Stomach (tissue), 8 donors: ENCODE measurements at regions not wholly inside any gene's neighbourhood (a gene's known extent, or its start where the extent isn't known, plus 50 kb on each side); places are given as distances from the start of the nearest gene placed in this dataset.

Experiments used
- DNase-seq, 2 donors: peaks; one replicate each; pipeline versions ENCODE4 v3.0.0 to v3.0.0-alpha.2; 2013 to 2019
- H3K27ac ChIP-seq, 5 donors: fragments of 200-600 bp in 4 of 5; sonication (generic) in 4 of 5; one replicate each; pipeline ENCODE4 v1.5.1; 2013 to 2019; ENCODE audit warnings: mild to moderate bottlenecking in 1 of 5, moderate library complexity in 1 of 5
- H3K27me3 ChIP-seq, 3 donors: fragments of 200-600 bp; sonication (generic); one replicate each; pipeline ENCODE4 v1.5.1; 2017 to 2019; ENCODE audit warnings: mixed run types in 1 of 3
- H3K36me3 ChIP-seq, 4 donors: fragments of 200-600 bp; sonication (generic); 1 replicate in 3 of 4; 2 replicates in 1 of 4; pipeline ENCODE4 v1.5.1; 2016 to 2019
- H3K4me1 ChIP-seq, 4 donors: fragments of 200-600 bp; sonication (generic); one replicate each; pipeline ENCODE4 v1.5.1; 2016 to 2019
- H3K4me3 ChIP-seq, 4 donors: fragments of 200-600 bp; sonication (generic) in 3 of 4; one replicate each; pipeline ENCODE4 v1.5.1; 2016 to 2019; ENCODE audit warnings: mild to moderate bottlenecking in 1 of 4
- H3K9me3 ChIP-seq, 4 donors: fragments of 200-600 bp; sonication (generic); one replicate each; pipeline ENCODE4 v1.5.1; 2016 to 2019
- CTCF ChIP-seq, 7 experiments: fragments of 450-650 bp in 4 of 7; fragments of 200-600 bp in 3 of 7; sonication (generic) in 3 of 7; IDR thresholded peaks; one replicate each; pipeline ENCODE4 v1.5.1; 2016 to 2019; ENCODE audit warnings: antibody characterized with exemption in 7 of 7, control low read depth in 2 of 7, mild to moderate bottlenecking in 1 of 7
- EP300 ChIP-seq: sonication (generic); formaldehyde crosslinking; IDR thresholded peaks from one replicate; pipeline ENCODE4 v1.6.1; 2017; ENCODE audit warnings: antibody characterized with exemption
- POLR2A ChIP-seq, 4 donors: fragments of 450-650 bp; IDR thresholded peaks; one replicate each; pipeline ENCODE4 v1.6.1; 2016; ENCODE audit warnings: antibody characterized with exemption in 4 of 4, control low read depth in 2 of 4, mild to moderate bottlenecking in 1 of 4, moderate library complexity in 1 of 4
- POLR2AphosphoS5 ChIP-seq, 3 donors: sonication (generic); formaldehyde crosslinking; IDR thresholded peaks; one replicate each; pipeline ENCODE4 v1.6.1; 2016; ENCODE audit warnings: antibody characterized with exemption in 3 of 3
- WGBS, 5 donors: extraction: QIAGEN DNeasy Blood & Tissue Kit in 3 of 5; methylation state at CpG; one replicate each; pipeline versions ENCODE4 v1.1.5 to v1.1.7; 2013 to 2018; 5-methylcytosine and 5-hydroxymethylcytosine counted together
- intact Hi-C: fragments of 100-400 bp; cut with DNase I; formaldehyde crosslinking; loops from one replicate; pipeline ENCODE4 v1.15.1; 2023; ENCODE audit warnings: low total_unique reads
- donor health status: healthy with polysubstance abuse.
- donor health status: Bipolar disorder and iron deficiency.
- donor health status: healthy.

- Histone ChIP-seq H3K27me3 (no peaks in the 10 kb centered on the region), H3K4me1 (no peaks in the 10 kb centered on the region), H3K27ac (no peak overlapping the region), H3K36me3 (no peaks in the 10 kb centered on the region), H3K9me3 (no peaks in the 10 kb centered on the region), H3K4me3 (no peak overlapping the region)
- intact Hi-C loops, result no loop called here
- no peak for DNase-seq
- TF ChIP-seq POLR2AphosphoS5 (IDR thresholded peaks at IDR 0.05), result no peak
- TF ChIP-seq CTCF (IDR thresholded peaks at IDR 0.05), result no peak
- TF ChIP-seq POLR2A (IDR thresholded peaks at IDR 0.05), result no peak
- 88 to 96% (median 95%) methylated on average over 8 of the region's 8 CpGs for WGBS, 5 donors
These were observed 179.1 kb upstream of the SH3BP4 start for GRCh38 chr2:234772733-234773060.

GRCh38 chr2:234771980-234772732 lies 179.7 kb upstream of the SH3BP4 start:
- Histone ChIP-seq H3K4me1 (no peaks in the 10 kb centered on the region), H3K27me3 (no peaks in the 10 kb centered on the region), H3K36me3 (no peaks in the 10 kb centered on the region), H3K9me3 (no peaks in the 10 kb centered on the region), H3K27ac (no peak overlapping the region), H3K4me3 (no peak overlapping the region)
- DNase-seq, result peak in 1 of 2 donors; percentile 10
- 61 to 74% (median 68%) methylated on average over 11 of the region's 11 CpGs for WGBS, 5 donors
- no peak for TF ChIP-seq EP300
- TF ChIP-seq POLR2A (IDR thresholded peaks at IDR 0.05), result no peak
- no peak for TF ChIP-seq POLR2AphosphoS5 (IDR thresholded peaks at IDR 0.05)
- no peak for TF ChIP-seq CTCF (IDR thresholded peaks at IDR 0.05)
- intact Hi-C loops, result no loop called here

- Histone ChIP-seq H3K36me3 (no peaks in the 10 kb centered on the region), H3K27ac (no peak overlapping the region), H3K4me1 (no peaks in the 10 kb centered on the region), H3K27me3 (no peaks in the 10 kb centered on the region), H3K4me3 (no peak overlapping the region), H3K9me3 (no peaks in the 10 kb centered on the region)
- 62 to 73% (median 70%) methylated on average over 2 of the region's 2 CpGs for WGBS, 5 donors
- intact Hi-C loops, result no loop called here
- no peak for DNase-seq
- TF ChIP-seq POLR2AphosphoS5 (IDR thresholded peaks at IDR 0.05), result no peak
- TF ChIP-seq EP300, result no peak
- no peak for TF ChIP-seq POLR2A (IDR thresholded peaks at IDR 0.05)
- TF ChIP-seq CTCF (IDR thresholded peaks at IDR 0.05), result no peak
These were observed 180.6 kb upstream of the SH3BP4 start for GRCh38 chr2:234771176-234771575.

- TF ChIP-seq EP300 (no peak), POLR2A (IDR thresholded peaks at IDR 0.05) (no peak), POLR2AphosphoS5 (IDR thresholded peaks at IDR 0.05) (no peak), CTCF (IDR thresholded peaks at IDR 0.05) (no peak)
- no peak for DNase-seq
- H3K4me1 ChIP-seq, result no peaks in the 10 kb centered on the region
- H3K9me3 ChIP-seq, result no peaks in the 10 kb centered on the region
- H3K27me3 ChIP-seq, result no peaks in the 10 kb centered on the region
- H3K27ac ChIP-seq, result no peak overlapping the region
- no peak overlapping the region for H3K4me3 ChIP-seq
- no peaks in the 10 kb centered on the region for H3K36me3 ChIP-seq
- intact Hi-C loops, result no loop called here
These were observed 181.1 kb upstream of the SH3BP4 start for GRCh38 chr2:234770715-234771141.
